ENCODE measurements at regions not wholly inside any gene's neighbourhood (a gene's known extent, or its start where the extent isn't known, plus 50 kb on each side); places are given as distances from the start of the nearest gene placed in this dataset.

- TF ChIP-seq, protein P1, sequence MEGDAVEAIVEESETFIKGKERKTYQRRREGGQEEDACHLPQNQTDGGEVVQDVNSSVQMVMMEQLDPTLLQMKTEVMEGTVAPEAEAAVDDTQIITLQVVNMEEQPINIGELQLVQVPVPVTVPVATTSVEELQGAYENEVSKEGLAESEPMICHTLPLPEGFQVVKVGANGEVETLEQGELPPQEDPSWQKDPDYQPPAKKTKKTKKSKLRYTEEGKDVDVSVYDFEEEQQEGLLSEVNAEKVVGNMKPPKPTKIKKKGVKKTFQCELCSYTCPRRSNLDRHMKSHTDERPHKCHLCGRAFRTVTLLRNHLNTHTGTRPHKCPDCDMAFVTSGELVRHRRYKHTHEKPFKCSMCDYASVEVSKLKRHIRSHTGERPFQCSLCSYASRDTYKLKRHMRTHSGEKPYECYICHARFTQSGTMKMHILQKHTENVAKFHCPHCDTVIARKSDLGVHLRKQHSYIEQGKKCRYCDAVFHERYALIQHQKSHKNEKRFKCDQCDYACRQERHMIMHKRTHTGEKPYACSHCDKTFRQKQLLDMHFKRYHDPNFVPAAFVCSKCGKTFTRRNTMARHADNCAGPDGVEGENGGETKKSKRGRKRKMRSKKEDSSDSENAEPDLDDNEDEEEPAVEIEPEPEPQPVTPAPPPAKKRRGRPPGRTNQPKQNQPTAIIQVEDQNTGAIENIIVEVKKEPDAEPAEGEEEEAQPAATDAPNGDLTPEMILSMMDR (conservative IDR thresholded peaks at IDR 0.05; ENCODE audit: low read depth, low read length): no peak
- TF ChIP-seq EZH2 (IDR thresholded peaks at IDR 0.05; ENCODE audit: borderline replicate concordance, low read depth, low read length, poor library complexity, severe bottlenecking): no peak
Measured at GRCh38 chr10:130545122-130545521, 408.9 kb downstream of the GLRX3 start.

Data from A673 (cell line).